IMR-90 (cell line): ENCODE measurements at regions not wholly inside any gene's neighbourhood (a gene's known extent, or its start where the extent isn't known, plus 50 kb on each side); places are given as distances from the start of the nearest gene placed in this dataset.

ENCODE experiments used
- ATAC-seq: fragments of 200-7000 bp; cut with Tn5 transposase; 2 replicates; pipeline ENCODE4 v1.9.1; 2020; ENCODE audit warnings: low read depth, mild to moderate bottlenecking, moderate library complexity
- BruUV-seq: library from RNA; stranded (reverse); fragments of 400-500 nt; replicated peaks from 2 replicates; lab custom pipeline; 2021; lab: Mats Ljungman, UMichigan
- CTCF ChIA-PET: fragments of 300-600 bp; formaldehyde crosslinking; extraction: SDS; loops from one replicate; lab custom pipeline; 2021; ENCODE audit warnings: antibody characterized with exemption; lab: Yijun Ruan, JAX
- POLR2A ChIA-PET: fragments of 300-600 bp; sonication (Branson Sonifier 250); formaldehyde crosslinking; loops from one replicate; lab custom pipeline; 2022; ENCODE audit warnings: antibody characterized with exemption; ENCODE audit not compliant: unreplicated experiment; lab: Charles Lee
- DNase-seq: peaks from one replicate; pipeline ENCODE4 v3.0.0; 2013
- H2AFZ ChIP-seq: replicated peaks from 2 replicates; pipeline ENCODE3; 2013; ENCODE audit warnings: low read length, mild to moderate bottlenecking; ENCODE audit not compliant: poor library complexity
- H2AK5ac ChIP-seq: 2 replicates; pipeline ENCODE4 v1.6.1; 2013; ENCODE audit warnings: low read depth, low read length, inconsistent platforms
- H2AK9ac ChIP-seq: replicated peaks from 2 replicates; pipeline ENCODE3; 2013; ENCODE audit warnings: mild to moderate bottlenecking, low read depth, low read length, moderate library complexity; ENCODE audit not compliant: poor library complexity
- H2BK120ac ChIP-seq: 2 replicates; pipeline ENCODE4 v1.6.1; 2013; ENCODE audit warnings: low read depth, low read length, inconsistent platforms
- H2BK15ac ChIP-seq: 3 replicates; pipeline ENCODE4 v1.6.1; 2013; ENCODE audit warnings: low read depth, low read length, inconsistent platforms
- H2BK20ac ChIP-seq: 2 replicates; pipeline ENCODE4 v1.6.1; 2013; ENCODE audit warnings: low read depth, mild to moderate bottlenecking, inconsistent platforms, low read length, moderate library complexity
- H2BK5ac ChIP-seq: 2 replicates; pipeline ENCODE4 v1.6.1; 2013; ENCODE audit warnings: mild to moderate bottlenecking, low read depth, low read length, inconsistent platforms; ENCODE audit not compliant: poor library complexity, severe bottlenecking
- H3K14ac ChIP-seq: replicated peaks from 2 replicates; pipeline ENCODE4 v1.6.1; 2013; ENCODE audit warnings: low read depth, low read length, inconsistent platforms
- H3K18ac ChIP-seq: 2 replicates; pipeline ENCODE4 v1.6.1; 2013; ENCODE audit warnings: low read depth, low read length, control low read depth
- H3K23ac ChIP-seq: 2 replicates; pipeline ENCODE4 v1.6.1; 2013; ENCODE audit warnings: low read depth, low read length, inconsistent platforms
- H3K27ac ChIP-seq: 2 replicates; pipeline ENCODE4 v1.5.1; 2013; ENCODE audit warnings: mild to moderate bottlenecking, control low read depth, low read length; ENCODE audit not compliant: insufficient read depth
- H3K27me3 ChIP-seq: 2 replicates; pipeline ENCODE4 v1.6.1; 2013; ENCODE audit warnings: low read length; ENCODE audit not compliant: control insufficient read depth, insufficient read depth
- H3K36me3 ChIP-seq: 2 replicates; pipeline ENCODE4 v1.6.1; 2013; ENCODE audit warnings: low read length, mixed read lengths; ENCODE audit not compliant: control insufficient read depth, insufficient read depth
- H3K4ac ChIP-seq: 2 replicates; pipeline ENCODE4 v1.6.1; 2013; ENCODE audit warnings: low read depth, low read length, inconsistent platforms
- H3K4me1 ChIP-seq: 2 replicates; pipeline ENCODE4 v1.6.1; 2013; ENCODE audit warnings: low read length, mixed read lengths; ENCODE audit not compliant: control insufficient read depth, insufficient read depth
- H3K4me2 ChIP-seq: 2 replicates; pipeline ENCODE4 v1.6.1; 2013; ENCODE audit warnings: low read depth, mild to moderate bottlenecking, control low read depth, low read length, moderate library complexity
- H3K4me3 ChIP-seq: 2 replicates; pipeline ENCODE4 v1.5.1; 2013; ENCODE audit warnings: low read depth, mild to moderate bottlenecking, control low read depth, low read length, moderate library complexity; ENCODE audit not compliant: insufficient read depth
- H3K56ac ChIP-seq: 2 replicates; pipeline ENCODE4 v1.6.1; 2013; ENCODE audit warnings: low read length, inconsistent platforms; ENCODE audit not compliant: insufficient read depth; ENCODE audit errors: extremely low read depth
- H3K79me1 ChIP-seq, 2 experiments: 2 replicates each; pipeline ENCODE4 v1.6.1; 2013; ENCODE audit warnings: low read length in 2 of 2, inconsistent platforms in 1 of 2, low read depth in 1 of 2
- H3K9ac ChIP-seq: 2 replicates; pipeline ENCODE4 v1.6.1; 2013; ENCODE audit warnings: low read depth, low read length, control low read depth
- H3K9me1 ChIP-seq: 2 replicates; pipeline ENCODE4 v1.6.1; 2013; ENCODE audit warnings: low read length, inconsistent platforms; ENCODE audit not compliant: insufficient read depth
- H3K9me3 ChIP-seq: 2 replicates; pipeline ENCODE4 v1.6.1; 2013; ENCODE audit warnings: low read length; ENCODE audit not compliant: control insufficient read depth, insufficient read depth
- H4K20me1 ChIP-seq: 2 replicates; pipeline ENCODE4 v1.6.1; 2013; ENCODE audit warnings: low read length, inconsistent platforms; ENCODE audit not compliant: insufficient read depth
- H4K5ac ChIP-seq: 2 replicates; pipeline ENCODE4 v1.6.1; 2013; ENCODE audit warnings: mild to moderate bottlenecking, low read depth, low read length, control low read depth
- H4K8ac ChIP-seq, 2 experiments: 2 replicates each; pipeline ENCODE4 v1.6.1; 2013; ENCODE audit warnings: low read depth in 2 of 2, low read length in 2 of 2, control low read depth in 1 of 2, inconsistent platforms in 1 of 2
- H4K91ac ChIP-seq: 2 replicates; pipeline ENCODE4 v1.6.1; 2013; ENCODE audit warnings: low read depth, low read length, inconsistent platforms; ENCODE audit not compliant: insufficient read depth
- CTCF ChIP-seq: conservative IDR thresholded peaks from 2 replicates; pipeline ENCODE4 v1.5.1; 2012; ENCODE audit warnings: mild to moderate bottlenecking, low read depth, low read length, improper control_type of control experiment
- FOS ChIP-seq: fragments of 150-350 bp; IDR thresholded peaks from 2 replicates; pipeline ENCODE4 v1.6.1; 2016; ENCODE audit warnings: low read depth, low read length
- MAFK ChIP-seq: IDR thresholded peaks from 2 replicates; pipeline ENCODE4 v1.6.1; 2012; ENCODE audit warnings: low read depth, low read length, improper control_type of control experiment
- MAZ ChIP-seq: IDR thresholded peaks from 2 replicates; pipeline ENCODE4 v1.6.1; 2012; ENCODE audit warnings: low read depth, mild to moderate bottlenecking, low read length, improper control_type of control experiment, moderate library complexity, borderline replicate concordance
- MXI1 ChIP-seq: IDR thresholded peaks from 2 replicates; pipeline ENCODE4 v1.6.1; 2012; ENCODE audit warnings: low read depth, mild to moderate bottlenecking, low read length, moderate library complexity, borderline replicate concordance
- RAD21 ChIP-seq: IDR thresholded peaks from 2 replicates; pipeline ENCODE4 v1.6.1; 2012; ENCODE audit warnings: low read length, improper control_type of control experiment
- RCOR1 ChIP-seq: IDR thresholded peaks from 2 replicates; pipeline ENCODE4 v1.6.1; 2012; ENCODE audit warnings: mild to moderate bottlenecking, low read length, improper control_type of control experiment; ENCODE audit not compliant: insufficient replicate concordance
- USF2 ChIP-seq: fragments of 150-350 bp; IDR thresholded peaks from 2 replicates; pipeline ENCODE4 v1.6.1; 2017; ENCODE audit warnings: mild to moderate bottlenecking, antibody characterized with exemption, low read length, low read depth
- WGBS, 2 experiments: methylation state at CpG; one replicate each; pipeline versions ENCODE4 v1.1.5 to v1.1.7; 2013; ENCODE audit warnings: missing lambda C conversion rate in 2 of 2; ENCODE audit not compliant: insufficient read length in 1 of 2; ENCODE audit errors: extremely low coverage in 2 of 2; 5-methylcytosine and 5-hydroxymethylcytosine counted together
- dilution Hi-C: fragments of 300-500 bp; cut with HindIII; formaldehyde crosslinking; loops from one replicate; pipeline ENCODE4 v1.14.3; 2018; ENCODE audit warnings: low sequenced_read_pairs; ENCODE audit not compliant: unreplicated experiment
- in situ Hi-C: fragments of 300-500 bp; cut with MboI; formaldehyde crosslinking; loops from 3 replicates; pipeline ENCODE4 v1.14.3; 2019; ENCODE audit warnings: low sequenced_read_pairs, inconsistent platforms, mixed read lengths
- intact Hi-C: fragments of 100-400 bp; cut with micrococcal nuclease; formaldehyde crosslinking; loops from 2 replicates; pipeline ENCODE4 v1.10.0; 2022

GRCh38 chr18:44602380-44602779 is 78.3 kb upstream of the SETBP1 start:
- Histone ChIP-seq H3K56ac (no peak overlapping the region), H3K18ac (no peak overlapping the region), H4K20me1 (no peaks in the 10 kb centered on the region), H4K8ac (no peak overlapping the region), H2BK15ac (no peak overlapping the region), H2AK5ac (no peak overlapping the region), H3K79me1 (no peaks in the 10 kb centered on the region), H2BK120ac (no peak overlapping the region), H2AFZ (no peak overlapping the region), H3K4me2 (no peak overlapping the region), H2AK9ac (no peak overlapping the region), H2BK20ac (no peak overlapping the region), H3K14ac (no peak overlapping the region), H3K4ac (no peak overlapping the region), H3K4me3 (no peak overlapping the region), H4K91ac (no peak overlapping the region), H3K23ac (no peak overlapping the region), H3K27me3 (no peaks in the 10 kb centered on the region), H3K27ac (no peak overlapping the region), H4K5ac (no peak overlapping the region), H3K9me3 (no peaks in the 10 kb centered on the region), H2BK5ac (no peak overlapping the region), H3K9me1 (no peaks in the 10 kb centered on the region), H3K36me3 (no peaks in the 10 kb centered on the region), H3K9ac (no peak overlapping the region), H3K4me1 (no peaks in the 10 kb centered on the region)
- TF ChIP-seq RCOR1 (no peak), MXI1 (no peak), MAFK (no peak), FOS (no peak), CTCF (no peak), RAD21 (no peak), MAZ (no peak), USF2 (no peak)
- ATAC-seq (no peak), DNase-seq (no peak)
- ChIA-PET POLR2A (no interaction called here), CTCF (no interaction called here)
- BruUV-seq: no TSS peak
- 43% methylated on average over 1 of the region's 2 CpGs; no CpG with 5 or more reads in 1 of the 2 experiments for WGBS, 2 experiments
- intact Hi-C loops: no loop called here
- in situ Hi-C loops: no loop called here
- dilution Hi-C loops: no loop called here
